ENCODE measurements at regions not wholly inside any gene's neighbourhood (a gene's known extent, or its start where the extent isn't known, plus 50 kb on each side); places are given as distances from the start of the nearest gene placed in this dataset.

DNA sequence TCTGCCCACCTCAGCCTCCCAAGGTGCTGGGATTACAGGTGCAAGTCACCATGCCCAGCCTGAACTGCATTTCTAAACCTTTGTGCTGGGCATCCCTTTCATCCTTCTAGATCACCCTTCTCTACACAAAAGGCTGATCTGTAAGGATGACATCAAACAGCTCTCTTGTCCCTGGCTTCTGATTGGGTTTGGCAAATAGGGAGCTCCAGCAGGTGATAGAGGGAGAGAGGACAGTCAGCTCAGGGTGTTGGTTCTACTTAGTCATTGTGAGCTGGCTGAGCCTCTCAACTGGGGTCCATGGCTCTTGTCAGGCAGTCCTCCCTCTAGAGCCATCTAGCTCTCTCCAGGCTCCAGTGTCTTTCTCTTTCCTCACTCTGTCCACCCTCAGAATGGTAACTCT, 237.6 kb upstream of the JARID2 start:
- Histone ChIP-seq H3K79me2 (ENCODE audit: insufficient read depth, low read length) (no peaks in the 10 kb centered on the region), H3K9me3 (ENCODE audit: low read depth, low read length) (no peaks in the 10 kb centered on the region), H4K20me1 (ENCODE audit: insufficient read depth, low read length) (no peaks in the 10 kb centered on the region), H3K36me3 (ENCODE audit: insufficient read depth, low read length) (no peaks in the 10 kb centered on the region), H3K27ac (ENCODE audit: low read depth, low read length) (no peak overlapping the region), H3K27me3 (ENCODE audit: insufficient read depth, low read length) (no peaks in the 10 kb centered on the region), H2AFZ (ENCODE audit: low read length) (no peak overlapping the region), H3K4me2 (ENCODE audit: insufficient read depth, low read length) (no peak overlapping the region), H3K4me3 (ENCODE audit: insufficient read depth, low read length) (no peak overlapping the region), H3K4me1 (ENCODE audit: insufficient read depth, low read length) (no peaks in the 10 kb centered on the region)
- no peak for DNase-seq (ENCODE audit: insufficient read length, low spot score, missing footprints)
- TF ChIP-seq, protein P1, sequence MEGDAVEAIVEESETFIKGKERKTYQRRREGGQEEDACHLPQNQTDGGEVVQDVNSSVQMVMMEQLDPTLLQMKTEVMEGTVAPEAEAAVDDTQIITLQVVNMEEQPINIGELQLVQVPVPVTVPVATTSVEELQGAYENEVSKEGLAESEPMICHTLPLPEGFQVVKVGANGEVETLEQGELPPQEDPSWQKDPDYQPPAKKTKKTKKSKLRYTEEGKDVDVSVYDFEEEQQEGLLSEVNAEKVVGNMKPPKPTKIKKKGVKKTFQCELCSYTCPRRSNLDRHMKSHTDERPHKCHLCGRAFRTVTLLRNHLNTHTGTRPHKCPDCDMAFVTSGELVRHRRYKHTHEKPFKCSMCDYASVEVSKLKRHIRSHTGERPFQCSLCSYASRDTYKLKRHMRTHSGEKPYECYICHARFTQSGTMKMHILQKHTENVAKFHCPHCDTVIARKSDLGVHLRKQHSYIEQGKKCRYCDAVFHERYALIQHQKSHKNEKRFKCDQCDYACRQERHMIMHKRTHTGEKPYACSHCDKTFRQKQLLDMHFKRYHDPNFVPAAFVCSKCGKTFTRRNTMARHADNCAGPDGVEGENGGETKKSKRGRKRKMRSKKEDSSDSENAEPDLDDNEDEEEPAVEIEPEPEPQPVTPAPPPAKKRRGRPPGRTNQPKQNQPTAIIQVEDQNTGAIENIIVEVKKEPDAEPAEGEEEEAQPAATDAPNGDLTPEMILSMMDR (IDR thresholded peaks at IDR 0.05; ENCODE audit: extremely low read depth, low read depth, low read length) = no peak

- Histone ChIP-seq H4K20me1 (ENCODE audit: insufficient read depth, low read length) (no peaks in the 10 kb centered on the region), H3K27me3 (ENCODE audit: insufficient read depth, low read length) (no peaks in the 10 kb centered on the region), H3K36me3 (ENCODE audit: insufficient read depth, low read length) (no peaks in the 10 kb centered on the region), H3K4me2 (ENCODE audit: insufficient read depth, low read length) (no peak overlapping the region), H2AFZ (ENCODE audit: low read length) (no peak overlapping the region), H3K4me3 (ENCODE audit: insufficient read depth, low read length) (no peak overlapping the region), H3K79me2 (ENCODE audit: insufficient read depth, low read length) (no peaks in the 10 kb centered on the region), H3K27ac (ENCODE audit: low read depth, low read length) (no peak overlapping the region), H3K4me1 (ENCODE audit: insufficient read depth, low read length) (no peaks in the 10 kb centered on the region), H3K9me3 (ENCODE audit: low read depth, low read length) (no peaks in the 10 kb centered on the region)
- no peak for DNase-seq (ENCODE audit: insufficient read length, low spot score, missing footprints)
- TF ChIP-seq, protein P1 (IDR thresholded peaks at IDR 0.05; ENCODE audit: extremely low read depth, low read depth, low read length) = no peak
Observed at GRCh38 chr6:15014958-15015357, 230.9 kb upstream of the JARID2 start.

GRCh38 chr6:15016813-15017212, 229.1 kb upstream of the JARID2 start:
- Histone ChIP-seq H3K27ac (ENCODE audit: low read depth, low read length) (no peak overlapping the region), H2AFZ (ENCODE audit: low read length) (no peak overlapping the region), H3K4me2 (ENCODE audit: insufficient read depth, low read length) (no peak overlapping the region), H3K27me3 (ENCODE audit: insufficient read depth, low read length) (no peaks in the 10 kb centered on the region), H3K79me2 (ENCODE audit: insufficient read depth, low read length) (no peaks in the 10 kb centered on the region), H3K4me3 (ENCODE audit: insufficient read depth, low read length) (no peak overlapping the region), H4K20me1 (ENCODE audit: insufficient read depth, low read length) (no peaks in the 10 kb centered on the region), H3K4me1 (ENCODE audit: insufficient read depth, low read length) (no peaks in the 10 kb centered on the region), H3K36me3 (ENCODE audit: insufficient read depth, low read length) (no peaks in the 10 kb centered on the region), H3K9me3 (ENCODE audit: low read depth, low read length) (no peaks in the 10 kb centered on the region)
- no peak for DNase-seq (ENCODE audit: insufficient read length, low spot score, missing footprints)
- TF ChIP-seq, protein P1 (IDR thresholded peaks at IDR 0.05; ENCODE audit: extremely low read depth, low read depth, low read length) = no peak

DNA sequence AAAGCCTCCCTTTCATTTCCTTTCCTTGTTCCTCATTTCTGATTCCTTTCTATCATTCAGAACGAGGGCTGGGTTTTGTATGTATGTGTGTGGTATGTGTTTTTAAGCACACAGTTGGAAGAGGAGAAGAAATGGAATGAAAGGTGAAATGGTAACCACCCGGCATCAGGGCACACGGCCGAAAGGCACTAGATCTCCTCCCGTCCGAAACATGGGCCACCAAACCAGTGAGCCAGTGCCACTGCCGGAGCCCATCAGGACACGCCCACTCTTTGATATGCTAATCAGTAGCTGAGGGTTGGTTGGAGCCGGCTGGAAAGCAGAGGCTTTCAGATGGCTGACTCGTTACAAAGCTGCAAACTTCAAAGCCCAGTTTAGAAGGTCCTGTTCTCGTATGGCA, 228.6 kb upstream of the JARID2 start:
- no peaks in the 10 kb centered on the region for H3K27me3 ChIP-seq (ENCODE audit: insufficient read depth, low read length)
- no peak for DNase-seq (ENCODE audit: insufficient read length, low spot score, missing footprints)
- H3K4me3 ChIP-seq (ENCODE audit: insufficient read depth, low read length) = no peak overlapping the region
- no peaks in the 10 kb centered on the region for H3K36me3 ChIP-seq (ENCODE audit: insufficient read depth, low read length)
- no peaks in the 10 kb centered on the region for H4K20me1 ChIP-seq (ENCODE audit: insufficient read depth, low read length)
- H3K9me3 ChIP-seq (ENCODE audit: low read depth, low read length) = no peaks in the 10 kb centered on the region
- H3K4me1 ChIP-seq (ENCODE audit: insufficient read depth, low read length) = no peaks in the 10 kb centered on the region
- TF ChIP-seq, protein P1 (IDR thresholded peaks at IDR 0.05; ENCODE audit: extremely low read depth, low read depth, low read length) = no peak
- H3K4me2 ChIP-seq (ENCODE audit: insufficient read depth, low read length) = no peak overlapping the region
- H3K27ac ChIP-seq (ENCODE audit: low read depth, low read length) = no peak overlapping the region
- no peaks in the 10 kb centered on the region for H3K79me2 ChIP-seq (ENCODE audit: insufficient read depth, low read length)
- no peak overlapping the region for H2AFZ ChIP-seq (ENCODE audit: low read length)
